ENCODE measurements at regions not wholly inside any gene's neighbourhood (a gene's known extent, or its start where the extent isn't known, plus 50 kb on each side); places are given as distances from the start of the nearest gene placed in this dataset.
"Not testable (repeated sequence)": the region's sequence is repeated elsewhere in the genome, so short reads cannot be mapped to it uniquely, and the experiment has no call there.

DNA sequence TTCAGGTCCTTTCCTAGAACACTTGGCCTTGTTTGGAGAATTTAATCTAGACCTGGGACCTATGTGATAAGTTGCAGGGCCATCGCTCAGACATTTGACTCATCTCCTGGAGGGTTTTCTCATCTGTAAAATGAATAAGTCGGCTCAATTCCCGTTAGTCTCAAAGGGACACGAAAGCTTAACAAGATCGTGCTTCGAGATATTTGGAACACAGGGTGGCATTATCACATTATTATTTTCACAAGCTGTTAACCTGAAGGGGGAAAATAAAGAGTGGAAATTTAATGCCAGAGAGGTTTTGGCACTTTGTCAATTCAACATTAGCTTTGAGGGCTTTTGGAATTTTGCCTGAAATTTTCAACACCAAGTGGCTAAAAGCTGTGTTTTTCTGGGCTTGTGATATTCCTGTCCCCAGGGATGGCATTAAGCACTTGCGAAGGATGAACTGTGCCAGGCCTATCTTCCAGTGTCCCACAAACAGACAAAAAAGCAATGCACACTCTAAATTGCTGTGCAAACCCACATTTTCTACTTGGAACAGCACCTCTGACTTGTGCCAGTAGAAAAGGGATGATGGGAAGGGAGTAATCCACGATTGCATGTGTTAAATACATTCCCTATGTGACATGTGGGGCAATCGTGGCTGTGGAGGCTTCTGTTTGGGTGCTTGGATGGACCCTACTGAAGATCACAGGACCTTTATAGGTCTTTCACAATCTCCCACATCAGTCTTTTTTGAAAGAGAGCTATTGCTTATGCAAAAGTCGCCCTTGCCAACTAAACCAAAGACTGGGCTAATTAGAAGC lies 478.7 kb downstream of the MFSD1 start:
- DNase-seq = no peak

GRCh38 chr3:159293493-159293892 lies 491.6 kb downstream of the MFSD1 start:
- no peak for DNase-seq

- no peak for DNase-seq
Observed at GRCh38 chr3:159301961-159302360, 500.1 kb downstream of the MFSD1 start.

GRCh38 chr3:159305017-159305416 lies 503.2 kb downstream of the MFSD1 start:
- no peak for DNase-seq

- DNase-seq = not testable (repeated sequence)
Observed at GRCh38 chr3:159316706-159317105, 514.9 kb downstream of the MFSD1 start.

DNA sequence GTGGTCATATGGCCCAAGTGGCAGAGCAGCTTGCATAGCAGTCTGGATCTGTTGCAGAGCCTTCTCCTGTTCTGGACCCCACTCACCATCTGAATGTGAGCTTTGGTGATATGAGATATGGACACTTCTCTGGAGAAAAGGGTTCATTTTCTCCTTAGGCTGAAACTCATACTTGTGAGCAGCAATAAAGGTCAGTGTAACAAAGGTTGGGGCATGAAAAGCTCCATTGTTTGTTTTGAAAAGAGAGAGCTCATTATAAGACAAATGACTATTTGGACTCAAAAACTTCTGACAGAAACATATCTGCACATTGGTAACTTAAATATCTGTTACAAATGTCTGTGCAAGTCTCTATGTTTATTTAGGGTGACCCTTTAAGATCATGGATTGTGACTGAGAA lies 517.3 kb downstream of the MFSD1 start:
- no peak for DNase-seq

DNA sequence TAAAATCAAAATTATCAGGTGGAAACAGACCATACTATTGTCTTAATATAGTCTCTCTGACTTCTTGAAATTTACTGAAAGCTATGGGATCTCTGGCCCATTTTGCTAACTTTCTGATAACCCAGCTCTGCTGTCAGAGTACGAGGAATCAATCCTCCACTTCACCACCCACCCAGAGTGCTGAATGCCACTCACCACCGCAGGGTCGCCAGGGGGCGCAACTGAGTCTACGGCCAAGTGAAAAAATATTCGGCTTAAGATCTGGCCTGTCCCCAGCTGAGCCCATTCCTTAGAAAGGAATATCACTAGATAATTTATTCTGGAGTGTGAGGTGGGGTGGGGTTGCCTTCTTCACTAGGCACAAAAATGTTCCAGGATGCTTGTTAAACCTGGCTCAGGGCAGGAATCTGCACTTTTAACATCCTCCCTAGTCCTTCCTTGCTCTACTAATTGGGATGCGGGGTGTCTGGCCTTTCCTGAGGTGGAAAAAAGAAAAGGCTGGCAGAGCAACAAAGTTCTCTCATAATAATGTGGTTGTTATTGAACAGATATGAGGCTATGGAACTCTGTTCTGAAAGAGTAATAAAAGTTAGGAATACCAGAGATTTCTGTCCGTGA lies 520.6 kb downstream of the MFSD1 start:
- DNase-seq = no peak

DNA sequence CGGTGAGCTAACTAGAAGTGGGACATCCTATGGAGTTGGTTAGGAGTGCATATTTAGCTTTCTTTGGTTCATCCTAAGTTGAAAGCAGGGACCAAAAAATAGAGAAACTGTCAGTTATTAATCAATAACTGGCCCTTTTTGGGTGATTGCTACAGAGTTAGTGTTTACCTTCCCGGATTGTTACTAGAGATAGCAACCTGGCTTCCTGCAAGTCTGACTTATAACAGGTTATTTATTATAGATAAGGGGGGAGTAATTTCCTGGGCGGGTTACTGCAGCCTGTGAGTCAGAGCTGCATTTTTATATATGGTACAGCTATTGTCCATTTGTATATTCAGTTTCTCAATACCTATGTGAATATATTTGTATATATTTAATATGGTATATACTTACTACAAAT lies 522.0 kb downstream of the MFSD1 start:
- no peak for DNase-seq

DNA sequence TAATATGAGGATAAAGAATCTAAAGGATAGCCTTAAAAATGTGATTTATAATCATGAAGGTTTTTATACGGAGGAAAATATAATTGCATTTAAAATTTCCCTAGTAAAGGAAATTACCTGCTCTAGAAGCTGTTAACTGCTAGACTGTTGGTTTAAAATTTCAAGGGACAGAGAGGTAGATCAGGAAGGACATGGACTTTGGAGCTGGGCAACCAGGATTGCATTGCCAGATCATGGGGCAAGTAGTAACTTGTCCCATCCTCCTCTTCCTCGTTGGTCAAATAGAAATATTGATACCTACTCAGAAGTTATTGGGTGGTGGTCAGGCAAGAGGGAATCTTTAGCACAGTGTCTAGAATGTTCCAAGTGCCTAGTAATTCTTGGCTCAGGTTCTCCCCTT lies 525.1 kb downstream of the MFSD1 start:
- no peak for DNase-seq

- no peak for DNase-seq
Observed at GRCh38 chr3:159332535-159333099, 530.8 kb downstream of the MFSD1 start.

GRCh38 chr3:159339131-159339530 lies 537.3 kb downstream of the MFSD1 start:
- DNase-seq = no peak

DNA sequence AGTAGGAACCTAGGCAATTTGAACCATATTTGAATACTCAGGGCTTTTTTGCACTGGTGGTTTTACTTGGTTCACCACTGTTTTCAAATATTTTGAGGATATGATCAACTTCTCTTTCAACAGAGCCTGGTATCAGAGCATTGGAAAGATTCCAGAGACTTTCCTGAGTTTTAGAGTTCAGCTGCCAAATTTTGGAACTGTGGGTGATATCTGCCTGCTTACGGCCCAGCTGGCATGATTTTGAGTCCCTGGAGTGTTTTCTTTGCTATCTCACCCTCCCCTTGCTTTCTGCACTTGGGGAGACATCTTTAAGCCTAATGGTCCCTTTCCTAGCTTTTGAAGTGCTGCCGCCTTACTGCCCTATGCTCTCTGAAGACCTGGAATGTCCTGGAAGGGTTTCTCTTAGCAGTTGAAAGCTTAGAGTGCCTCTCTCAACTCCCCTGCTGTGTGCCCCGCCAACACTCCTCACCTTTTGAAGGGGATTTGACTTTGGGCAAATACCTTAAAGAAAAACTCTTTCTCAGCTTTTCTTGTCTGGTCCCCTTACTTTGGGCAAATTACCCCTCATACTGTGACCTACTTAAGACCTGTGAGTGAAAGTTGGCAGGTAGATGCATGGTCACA lies 539.1 kb downstream of the MFSD1 start:
- DNase-seq = no peak

DNA sequence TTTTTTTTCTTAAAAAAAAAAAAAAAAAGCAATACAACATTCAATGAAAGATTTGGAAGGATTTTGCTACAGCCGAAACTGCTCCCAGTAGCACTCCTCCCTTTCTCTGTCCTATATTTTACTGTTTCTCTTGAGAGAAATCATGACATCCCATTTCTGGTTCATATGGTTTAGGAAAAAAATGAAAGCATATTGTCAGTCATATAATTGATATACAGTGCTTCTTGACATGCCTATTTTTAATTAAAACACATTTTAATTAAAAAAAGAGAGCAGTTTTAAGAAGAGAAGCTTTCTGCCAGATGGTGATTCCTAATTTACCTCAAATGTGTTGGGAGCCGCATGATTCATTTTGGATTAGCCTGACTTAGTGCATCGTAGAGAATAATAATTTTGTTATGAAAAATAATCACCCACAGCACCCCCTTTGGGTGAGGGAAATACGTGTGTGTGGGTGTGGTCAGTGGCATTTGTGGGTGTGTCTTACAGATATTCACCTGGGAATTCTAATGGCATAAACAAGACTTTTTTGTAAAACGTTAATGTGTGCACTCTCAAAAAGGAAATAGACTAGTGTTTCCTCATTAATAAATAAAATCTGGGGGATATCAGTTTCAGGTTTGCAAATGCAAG lies 544.5 kb downstream of the MFSD1 start:
- DNase-seq = no peak

GRCh38 chr3:159348431-159348830 lies 546.6 kb downstream of the MFSD1 start:
- no peak for DNase-seq

DNA sequence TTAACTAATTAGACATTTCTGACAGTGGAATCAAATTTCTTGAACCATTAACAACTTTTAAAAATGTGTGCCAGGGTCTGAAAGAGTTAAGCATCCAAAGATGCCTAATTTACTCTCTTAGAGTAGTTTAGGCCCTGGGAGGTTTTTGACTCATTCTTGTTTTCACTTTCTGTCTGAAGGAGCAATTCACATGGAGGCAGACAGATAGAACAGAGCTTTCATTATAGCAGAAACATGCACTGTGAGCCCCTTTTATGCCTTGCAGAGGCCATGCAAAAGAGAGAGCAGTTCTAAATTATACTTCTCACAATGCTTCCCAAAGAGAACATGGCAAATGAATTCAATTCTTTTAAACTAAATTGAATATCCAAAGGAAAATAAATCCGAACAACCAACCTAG lies 554.8 kb downstream of the MFSD1 start:
- no peak for DNase-seq

DNA sequence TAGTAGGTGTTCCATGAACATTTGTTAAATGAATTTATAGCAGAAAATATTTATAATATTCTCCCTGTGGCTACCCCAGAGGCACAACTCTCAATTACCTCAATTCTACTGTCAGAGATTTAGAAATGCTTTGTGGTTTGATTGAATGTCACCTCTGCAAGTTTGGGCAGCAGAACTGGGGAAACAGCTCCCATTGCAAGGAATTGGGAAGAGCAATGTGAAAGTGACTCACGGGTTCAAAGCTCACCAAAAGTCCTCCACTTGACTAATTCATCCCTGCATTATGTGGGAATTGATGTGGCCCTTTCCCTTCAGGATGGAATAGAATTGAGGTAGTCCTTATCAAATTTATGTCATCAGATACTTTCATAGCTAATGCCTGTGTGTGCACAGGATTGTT lies 562.7 kb downstream of the MFSD1 start:
- no peak for DNase-seq

DNA sequence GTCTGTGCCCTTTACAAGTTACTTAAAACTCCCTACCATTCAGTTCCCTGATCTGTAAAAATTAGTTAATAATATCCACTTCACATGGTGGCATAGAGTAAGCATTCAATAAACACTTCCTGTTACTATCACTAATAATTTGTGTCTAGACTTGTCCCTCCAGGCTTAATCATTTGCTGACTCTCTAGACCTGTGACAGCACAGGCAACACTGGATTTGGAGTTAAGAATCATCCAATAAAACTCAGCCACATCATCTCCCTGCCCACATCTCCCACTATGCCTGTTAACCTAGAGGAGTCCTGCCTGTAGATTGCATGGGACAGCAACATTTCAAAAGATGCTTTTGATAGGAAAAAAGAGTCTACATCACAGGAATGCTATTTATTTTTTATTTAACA lies 564.6 kb downstream of the MFSD1 start:
- no peak for DNase-seq

- no peak for DNase-seq
Observed at GRCh38 chr3:159371961-159372360, 570.1 kb downstream of the MFSD1 start.

DNA sequence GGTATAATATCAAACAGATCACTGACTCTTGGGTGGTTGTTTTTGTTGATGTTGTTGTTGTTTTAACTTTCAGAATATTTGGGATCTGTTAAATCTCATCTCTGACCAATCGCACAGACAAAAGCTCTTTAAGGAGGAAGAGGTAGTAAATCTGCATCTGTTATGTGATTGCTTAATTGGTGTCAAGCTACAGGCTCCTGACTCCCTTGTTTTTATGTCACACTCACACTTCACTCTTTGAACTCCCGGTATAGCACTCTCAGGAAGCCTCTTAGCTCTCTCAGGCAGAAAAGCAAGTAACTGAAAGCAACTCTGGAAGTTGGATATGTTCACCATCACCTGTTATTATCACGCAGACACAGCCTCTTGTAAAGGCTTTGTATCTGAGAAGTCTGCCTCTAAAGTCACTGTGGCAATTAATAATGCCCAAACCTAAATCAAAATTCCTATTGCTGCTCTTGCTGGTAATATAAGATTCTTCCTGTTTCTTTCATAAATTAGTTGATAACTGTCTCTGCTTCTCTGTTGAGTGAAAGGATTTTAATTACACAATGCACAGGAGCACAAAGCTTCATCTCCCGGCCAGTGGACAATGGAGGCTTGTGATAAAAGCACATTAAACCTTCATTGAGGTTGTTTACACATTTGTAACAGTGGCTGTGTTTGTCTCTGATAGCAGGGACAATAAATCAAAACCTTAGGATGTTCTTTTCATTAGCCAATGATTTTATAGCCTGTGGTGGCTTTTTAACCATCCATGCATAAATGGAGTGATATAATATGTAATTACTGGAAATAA lies 576.7 kb downstream of the MFSD1 start:
- DNase-seq = no peak

GRCh38 chr3:159380891-159381290 lies 579.0 kb downstream of the MFSD1 start:
- DNase-seq = no peak

DNA sequence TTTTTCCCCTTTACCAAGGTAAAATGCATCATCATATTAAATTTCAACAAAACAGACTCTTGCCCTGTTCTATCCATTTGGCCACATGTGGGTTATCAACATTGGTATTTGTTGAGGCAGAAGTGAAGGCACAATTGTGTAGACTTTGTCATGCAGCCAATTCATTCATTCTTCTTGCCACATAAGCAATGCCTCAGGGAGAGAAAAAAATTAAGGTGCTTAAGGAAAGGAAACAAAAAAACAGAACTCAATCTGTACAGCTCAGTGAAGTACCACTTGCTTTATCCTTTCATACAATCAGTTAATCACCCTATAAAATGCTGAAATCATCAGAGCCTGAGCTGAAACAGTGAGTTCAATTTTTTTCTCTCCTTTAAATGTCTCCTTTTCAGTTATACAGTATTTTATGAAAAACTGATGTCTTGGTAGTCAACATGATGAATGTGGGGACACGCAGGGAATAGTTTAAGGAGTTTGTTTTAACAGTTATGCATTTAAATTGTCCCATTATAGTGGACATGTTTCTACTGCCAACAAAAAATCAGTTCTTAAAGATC lies 588.9 kb downstream of the MFSD1 start:
- no peak for DNase-seq

GRCh38 chr3:159397683-159398082 lies 591.0 kb upstream of the IL12A start:
- not testable (repeated sequence) for DNase-seq

Measured in activated CD4-positive, alpha-beta T cell treated with anti-CD3 and anti-CD28 coated beads, Interleukin-2, amount 50 U/mL, for 1 hour (primary cell).